Naive thymus-derived CD4-positive, alpha-beta T cell (primary cell): ENCODE measurements at regions not wholly inside any gene's neighbourhood (a gene's known extent, or its start where the extent isn't known, plus 50 kb on each side); places are given as distances from the start of the nearest gene placed in this dataset.

Experiments
- ATAC-seq: fragments of 150-1000 bp; cut with Tn5 transposase; 2 replicates; pipeline ENCODE4 v1.10.0; 2021; ENCODE audit warnings: mild to moderate bottlenecking, moderate library complexity
- CTCF ChIA-PET: fragments of 350-600 bp; sonication (Branson Sonifier 250); formaldehyde crosslinking; loops from one replicate; lab custom pipeline; 2021; ENCODE audit warnings: antibody characterized with exemption; lab: Charles Lee
- POLR2A ChIA-PET: fragments of 350-600 bp; sonication (Branson Sonifier 250); formaldehyde crosslinking; loops from one replicate; lab custom pipeline; 2021; ENCODE audit warnings: antibody characterized with exemption, inconsistent platforms; lab: Charles Lee
- DNase-seq, 9 donors: peaks; one replicate each; pipeline versions ENCODE4 v3.0.0 to v3.0.0-alpha.2; 2020 to 2022; ENCODE audit warnings: mixed read lengths in 1 of 9
- H3K27ac ChIP-seq: one replicate; pipeline ENCODE4 v1.7.0; 2013; ENCODE audit warnings: mild to moderate bottlenecking, low read depth, low read length, moderate library complexity
- H3K27me3 ChIP-seq, 2 donors: one replicate each; pipeline ENCODE4 v1.7.0; 2013; ENCODE audit warnings: low read length in 2 of 2, mild to moderate bottlenecking in 2 of 2, moderate library complexity in 2 of 2; ENCODE audit not compliant: control insufficient read depth in 2 of 2, insufficient read depth in 2 of 2
- H3K36me3 ChIP-seq, 3 experiments: 1 replicate in 2 of 3; 2 replicates in 1 of 3; pipeline ENCODE4 v1.7.0; 2013; ENCODE audit warnings: low read length in 3 of 3, mild to moderate bottlenecking in 3 of 3, moderate library complexity in 1 of 3; ENCODE audit not compliant: insufficient read depth in 3 of 3, control insufficient read depth in 2 of 3
- H3K4me1 ChIP-seq, 2 donors: one replicate each; pipeline ENCODE4 v1.7.0; 2013; ENCODE audit warnings: low read length in 2 of 2, mild to moderate bottlenecking in 2 of 2, moderate library complexity in 1 of 2; ENCODE audit not compliant: control insufficient read depth in 2 of 2, insufficient read depth in 2 of 2
- H3K4me3 ChIP-seq: 2 replicates; pipeline ENCODE4 v1.7.0; 2013; ENCODE audit warnings: mild to moderate bottlenecking, low read length
- H3K9me3 ChIP-seq, 3 experiments: 1 replicate in 2 of 3; 2 replicates in 1 of 3; pipeline ENCODE4 v1.7.0; 2013; ENCODE audit warnings: low read length in 3 of 3; ENCODE audit not compliant: control insufficient read depth in 2 of 3
- H3K27ac Mint-ChIP-seq, 9 donors: one replicate each; pipeline ENCODE4 v1.8.0; 2020 to 2022; ENCODE audit warnings: mixed read lengths in 9 of 9, mild to moderate bottlenecking in 8 of 9, moderate library complexity in 5 of 9, inconsistent platforms in 2 of 9
- H3K27me3 Mint-ChIP-seq, 5 donors: one replicate each; pipeline ENCODE4 v1.8.0; 2021 to 2022; ENCODE audit warnings: mixed read lengths in 5 of 5, mild to moderate bottlenecking in 1 of 5
- H3K36me3 Mint-ChIP-seq, 5 donors: one replicate each; pipeline ENCODE4 v1.8.0; 2020 to 2022; ENCODE audit warnings: mixed read lengths in 5 of 5, mild to moderate bottlenecking in 3 of 5, inconsistent platforms in 1 of 5
- H3K4me1 Mint-ChIP-seq, 7 donors: one replicate each; pipeline ENCODE4 v1.8.0; 2020 to 2022; ENCODE audit warnings: mixed read lengths in 7 of 7, mild to moderate bottlenecking in 3 of 7, inconsistent platforms in 1 of 7
- H3K4me3 Mint-ChIP-seq, 10 donors: one replicate each; pipeline ENCODE4 v1.8.0; 2020 to 2022; ENCODE audit warnings: mild to moderate bottlenecking in 10 of 10, mixed read lengths in 10 of 10, moderate library complexity in 6 of 10, inconsistent platforms in 2 of 10
- H3K9me3 Mint-ChIP-seq, 11 donors: one replicate each; pipeline ENCODE4 v1.8.0; 2020 to 2022; ENCODE audit warnings: mixed read lengths in 11 of 11, mild to moderate bottlenecking in 4 of 11, inconsistent platforms in 1 of 11, moderate library complexity in 1 of 11
- intact Hi-C, 2 donors: fragments of 100-400 bp; cut with micrococcal nuclease; formaldehyde crosslinking; loops; one replicate each; pipeline ENCODE4 v1.15.1; 2023

GRCh38 chr2:240362216-240362755, 73.2 kb upstream of the GPC1 start:
- Histone ChIP-seq H3K4me1 (no peaks in the 10 kb centered on the region), H3K9me3 (peaks cover 0 to 22% (median 0%) of the 10 kb centered on the region in 3 experiments), H3K27ac (no peak overlapping the region), H3K4me3 (no peak overlapping the region), H3K36me3 (no peaks in the 10 kb centered on the region), H3K27me3 (no peaks in the 10 kb centered on the region)
- ChIA-PET CTCF (no interaction called here), POLR2A (no interaction called here)
- Mint-ChIP-seq H3K27me3 (no peaks in the 10 kb centered on the region), H3K27ac (no peak overlapping the region), H3K4me1 (no peaks in the 10 kb centered on the region), H3K4me3 (no peak overlapping the region), H3K9me3 (peaks cover 3 to 25% (median 9%) of the 10 kb centered on the region in 11 donors), H3K36me3 (peaks cover 0 to 12% (median 8%) of the 10 kb centered on the region in 5 donors)
- ATAC-seq (no peak), DNase-seq (no peak)
- intact Hi-C loops = no loop called here

GRCh38 chr2:240362826-240363745, 72.4 kb upstream of the GPC1 start:
- POLR2A ChIA-PET = no interaction called here
- Mint-ChIP-seq H3K27ac (no peak overlapping the region), H3K9me3 (peaks cover 3 to 25% (median 9%) of the 10 kb centered on the region in 11 donors), H3K4me1 (no peaks in the 10 kb centered on the region), H3K27me3 (no peaks in the 10 kb centered on the region), H3K4me3 (no peak overlapping the region), H3K36me3 (peaks cover 0 to 12% (median 8%) of the 10 kb centered on the region in 5 donors)
- Histone ChIP-seq H3K27me3 (no peaks in the 10 kb centered on the region), H3K36me3 (no peaks in the 10 kb centered on the region), H3K27ac (no peak overlapping the region), H3K4me3 (no peak overlapping the region), H3K9me3 (peaks cover 0 to 22% (median 0%) of the 10 kb centered on the region in 3 experiments), H3K4me1 (no peaks in the 10 kb centered on the region)
- CTCF ChIA-PET = no interaction called here
- DNase-seq = no peak
- intact Hi-C loops = no loop called here
- ATAC-seq = no peak

- no peak overlapping the region for H3K4me3 ChIP-seq
- CTCF ChIA-PET = no interaction called here
- Mint-ChIP-seq H3K4me1 (no peaks in the 10 kb centered on the region), H3K36me3 (peaks cover 0 to 12% (median 8%) of the 10 kb centered on the region in 5 donors), H3K9me3 (peaks cover 3 to 25% (median 9%) of the 10 kb centered on the region in 11 donors), H3K27me3 (no peaks in the 10 kb centered on the region), H3K4me3 (no peak overlapping the region), H3K27ac (no peak overlapping the region)
- H3K4me1 ChIP-seq = no peaks in the 10 kb centered on the region
- H3K27me3 ChIP-seq = no peaks in the 10 kb centered on the region
- intact Hi-C loops = no loop called here
- no peak for ATAC-seq
- H3K9me3 ChIP-seq = peaks cover 0 to 22% (median 0%) of the 10 kb centered on the region in 3 experiments
- no peaks in the 10 kb centered on the region for H3K36me3 ChIP-seq
- DNase-seq = no peak
- H3K27ac ChIP-seq = no peak overlapping the region
- POLR2A ChIA-PET = no interaction called here
These were observed 71.5 kb upstream of the GPC1 start for GRCh38 chr2:240363746-240364581.

DNA sequence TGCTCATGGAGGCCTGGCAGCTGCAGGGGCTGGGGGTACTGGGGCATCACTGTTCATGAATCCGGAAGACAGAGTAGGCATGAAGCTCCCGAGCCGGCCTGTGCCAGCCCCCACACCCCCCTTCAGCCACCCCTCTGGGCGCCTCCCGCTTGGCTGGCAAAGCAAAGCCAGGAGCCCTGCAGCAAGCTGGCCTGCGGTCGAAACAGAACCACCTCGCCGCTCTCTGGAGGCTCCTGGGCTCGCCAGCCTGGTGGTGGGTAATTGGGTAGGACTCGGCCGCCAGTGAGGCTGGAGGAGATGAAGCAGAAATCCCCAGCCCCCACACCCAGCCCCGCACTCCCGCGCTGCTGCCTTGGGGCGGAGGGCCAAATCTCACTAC, 70.9 kb upstream of the GPC1 start:
- Mint-ChIP-seq H3K27me3 (no peaks in the 10 kb centered on the region), H3K4me1 (no peaks in the 10 kb centered on the region), H3K4me3 (no peak overlapping the region), H3K36me3 (peaks cover 0 to 12% (median 8%) of the 10 kb centered on the region in 5 donors), H3K27ac (no peak overlapping the region), H3K9me3 (peaks cover 3 to 25% (median 9%) of the 10 kb centered on the region in 11 donors)
- CTCF ChIA-PET = no interaction called here
- ATAC-seq (no peak), DNase-seq (no peak)
- Histone ChIP-seq H3K4me1 (no peaks in the 10 kb centered on the region), H3K4me3 (no peak overlapping the region), H3K36me3 (no peaks in the 10 kb centered on the region), H3K27ac (no peak overlapping the region), H3K27me3 (no peaks in the 10 kb centered on the region), H3K9me3 (peaks cover 0 to 20% (median 0%) of the 10 kb centered on the region in 3 experiments)
- POLR2A ChIA-PET = no interaction called here
- intact Hi-C loops = no loop called here

DNA sequence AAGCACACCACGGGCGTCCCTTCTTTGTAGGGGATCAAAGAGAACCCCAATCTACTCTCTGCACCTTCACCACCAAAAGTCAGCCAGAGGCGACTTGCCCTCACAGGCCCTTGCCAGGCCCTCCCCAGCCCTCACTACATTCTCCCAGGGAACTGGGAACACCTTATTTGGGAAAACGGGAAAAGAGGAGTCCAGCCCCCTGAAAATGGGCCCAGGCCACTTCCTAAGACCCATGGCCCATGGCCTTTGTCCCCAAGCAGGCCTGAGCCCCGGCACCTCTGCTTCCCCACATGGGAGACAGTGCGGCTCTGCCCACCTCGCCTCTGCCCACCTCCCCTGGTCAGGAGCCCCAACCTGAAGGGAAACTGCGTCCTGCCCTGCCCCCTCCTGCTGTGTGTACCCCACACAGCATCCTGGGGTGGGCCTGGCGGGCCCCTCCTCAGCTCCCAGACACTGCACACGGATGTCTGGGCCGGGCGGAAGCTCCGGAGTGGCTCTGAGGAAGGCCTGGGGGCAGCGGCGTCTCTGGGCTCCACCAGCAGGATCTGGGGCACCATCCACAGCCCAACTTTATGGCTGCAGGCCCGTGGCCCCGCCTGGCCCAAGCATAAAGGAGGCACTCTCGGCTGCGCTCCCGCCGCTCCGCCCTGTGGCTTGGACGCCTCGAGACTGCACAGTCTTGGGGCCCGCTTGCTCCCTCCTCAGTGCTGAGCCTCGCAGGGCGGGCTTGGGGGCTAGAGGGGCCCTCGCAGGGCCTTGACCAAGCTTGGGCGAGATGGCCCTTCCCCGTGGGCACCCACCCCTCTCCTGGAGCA, 70.3 kb upstream of the GPC1 start:
- Mint-ChIP-seq H3K4me1 (no peaks in the 10 kb centered on the region), H3K36me3 (peaks cover 0 to 12% (median 8%) of the 10 kb centered on the region in 5 donors), H3K27me3 (no peaks in the 10 kb centered on the region), H3K9me3 (peaks cover 3 to 21% (median 9%) of the 10 kb centered on the region in 11 donors), H3K27ac (no peak overlapping the region), H3K4me3 (no peak overlapping the region)
- H3K4me3 ChIP-seq = no peak overlapping the region
- H3K27ac ChIP-seq = no peak overlapping the region
- no peak for ATAC-seq
- ChIA-PET POLR2A (no interaction called here), CTCF (no interaction called here)
- no peaks in the 10 kb centered on the region for H3K4me1 ChIP-seq
- intact Hi-C loops = no loop called here
- H3K9me3 ChIP-seq = peaks cover 0 to 14% (median 0%) of the 10 kb centered on the region in 3 experiments
- H3K27me3 ChIP-seq = no peaks in the 10 kb centered on the region
- no peaks in the 10 kb centered on the region for H3K36me3 ChIP-seq
- no peak for DNase-seq

DNA sequence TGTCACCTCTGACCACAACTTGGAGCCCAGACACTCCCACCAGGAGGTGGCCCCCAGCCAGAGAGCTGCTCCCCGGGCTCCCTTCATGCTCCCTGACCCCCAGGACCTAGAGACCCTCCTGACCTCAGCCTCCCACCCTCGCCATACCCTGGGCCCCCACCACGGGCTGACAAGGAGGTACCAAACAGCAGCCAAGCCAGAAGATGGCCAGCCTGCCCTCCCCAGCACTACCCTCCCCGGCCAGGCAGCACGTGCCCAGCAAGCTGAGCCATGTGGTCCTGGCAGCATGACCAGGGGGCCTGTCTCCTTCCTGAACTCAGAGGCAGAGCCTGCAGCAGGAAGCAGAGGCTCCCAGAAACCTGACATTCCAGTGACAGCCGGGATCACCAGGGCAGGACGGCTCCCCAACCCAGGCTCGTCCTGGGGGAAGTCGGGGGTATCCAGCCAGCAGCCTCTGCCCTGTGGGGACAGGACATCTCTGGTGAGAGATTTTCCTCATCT, 69.4 kb upstream of the GPC1 start:
- Histone ChIP-seq H3K27ac (no peak overlapping the region), H3K9me3 (peaks cover 0 to 6% (median 0%) of the 10 kb centered on the region in 3 experiments), H3K36me3 (no peaks in the 10 kb centered on the region), H3K4me3 (no peak overlapping the region), H3K27me3 (no peaks in the 10 kb centered on the region), H3K4me1 (no peaks in the 10 kb centered on the region)
- Mint-ChIP-seq H3K27me3 (no peaks in the 10 kb centered on the region), H3K27ac (no peak overlapping the region), H3K36me3 (peaks cover 0 to 6% (median 2%) of the 10 kb centered on the region in 5 donors), H3K4me3 (no peak overlapping the region), H3K4me1 (no peaks in the 10 kb centered on the region), H3K9me3 (peaks cover 0 to 12% (median 3%) of the 10 kb centered on the region in 11 donors)
- DNase-seq = no peak
- intact Hi-C loops = no loop called here
- ChIA-PET POLR2A (no interaction called here), CTCF (no interaction called here)
- no peak for ATAC-seq
